GM12878 (cell line): ENCODE measurements at regions not wholly inside any gene's neighbourhood (a gene's known extent, or its start where the extent isn't known, plus 50 kb on each side); places are given as distances from the start of the nearest gene placed in this dataset.

ENCODE experiments used
- BHLHE40 ChIP-seq, 2 experiments: fragments of 450-650 bp in 1 of 2; IDR thresholded peaks; 2 replicates each; pipeline ENCODE4 v1.6.1; 2011 to 2017; ENCODE audit warnings: low read depth in 2 of 2, borderline replicate concordance in 1 of 2, improper control_type of control experiment in 1 of 2, low read length in 1 of 2, mild to moderate bottlenecking in 1 of 2
- FOXM1 ChIP-seq: IDR thresholded peaks from 2 replicates; pipeline ENCODE4 v1.6.1; 2012; ENCODE audit warnings: low read depth, mild to moderate bottlenecking, inconsistent platforms, low read length, moderate library complexity
- USF2 ChIP-seq: IDR thresholded peaks from 2 replicates; pipeline ENCODE4 v1.6.1; 2011; ENCODE audit warnings: low read depth, low read length, improper control_type of control experiment, borderline replicate concordance

DNA sequence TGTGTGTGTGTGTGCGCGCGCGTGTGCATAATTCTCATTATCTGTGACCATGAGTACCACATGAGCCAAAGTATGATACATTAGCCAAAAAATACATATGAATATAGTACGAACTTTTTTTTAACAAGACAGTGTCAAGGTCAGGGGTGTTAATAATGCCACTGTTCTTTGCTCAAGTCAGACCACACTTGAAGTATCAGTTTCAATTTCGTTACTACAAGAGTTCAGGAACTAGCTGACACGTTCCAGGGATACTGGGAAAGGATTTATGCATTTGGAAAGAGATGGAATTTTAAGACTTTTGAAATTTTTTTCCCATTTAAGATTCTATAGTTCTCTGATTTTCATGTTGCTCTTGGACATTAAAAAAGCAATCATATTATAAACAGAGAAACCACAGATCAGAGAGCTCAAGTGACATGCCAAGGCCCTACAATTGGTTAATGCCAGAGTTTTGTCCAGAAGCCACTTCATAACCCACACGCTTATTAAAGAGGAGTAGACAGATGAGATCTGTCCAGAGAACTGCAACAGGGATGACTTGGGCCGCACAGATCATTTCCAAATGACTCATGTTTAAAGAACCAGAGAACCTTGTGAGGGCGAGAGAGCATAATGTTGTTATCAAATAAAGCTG, 718.8 kb upstream of the SGCG start:
- TF ChIP-seq USF2 = no peak
- TF ChIP-seq FOXM1 = no peak
- TF ChIP-seq BHLHE40 (IDR thresholded peaks at IDR 0.05; ENCODE audit: borderline replicate concordance in 1 of 2, low read depth in 2 of 2, low read length in 1 of 2) = no peak
